GM12878 (cell line): ENCODE measurements at regions not wholly inside any gene's neighbourhood (a gene's known extent, or its start where the extent isn't known, plus 50 kb on each side); places are given as distances from the start of the nearest gene placed in this dataset.

Experiments
- TF ChIP-seq, protein P1 (sequence below): IDR thresholded peaks from 2 replicates; pipeline ENCODE4 v1.6.1; 2012; ENCODE audit warnings: mild to moderate bottlenecking, low read depth, low read length
- TF ChIP-seq, protein P2 (sequence below): fragments of 450-650 bp; formaldehyde crosslinking; IDR thresholded peaks from 2 replicates; pipeline ENCODE4 v1.4.0; 2020; ENCODE audit warnings: mild to moderate bottlenecking, moderate library complexity
- TF ChIP-seq, protein P3 (sequence below): fragments of 450-650 bp; IDR thresholded peaks from 2 replicates; pipeline ENCODE4 v1.6.1; 2017; ENCODE audit warnings: mild to moderate bottlenecking

DNA sequence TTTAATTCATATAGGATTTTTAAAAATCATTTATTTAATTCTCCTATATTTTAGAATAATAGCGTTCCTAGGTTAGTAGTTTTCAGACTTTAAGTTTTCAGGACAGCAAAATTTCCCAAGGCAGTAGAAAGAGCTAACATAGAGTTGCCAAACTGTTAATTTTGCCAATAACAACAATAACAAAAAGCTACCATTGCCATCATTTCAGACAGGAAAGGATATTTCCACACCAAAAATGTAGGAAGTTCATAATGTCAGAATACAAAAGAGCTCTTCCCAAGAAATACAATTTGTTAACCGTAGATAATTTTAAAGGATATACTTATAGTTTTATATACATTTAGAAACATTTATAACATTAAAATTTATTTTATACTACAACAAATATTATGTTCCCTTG, 81.4 kb upstream of the EEA1 start (continued):
- TF ChIP-seq, protein P1, sequence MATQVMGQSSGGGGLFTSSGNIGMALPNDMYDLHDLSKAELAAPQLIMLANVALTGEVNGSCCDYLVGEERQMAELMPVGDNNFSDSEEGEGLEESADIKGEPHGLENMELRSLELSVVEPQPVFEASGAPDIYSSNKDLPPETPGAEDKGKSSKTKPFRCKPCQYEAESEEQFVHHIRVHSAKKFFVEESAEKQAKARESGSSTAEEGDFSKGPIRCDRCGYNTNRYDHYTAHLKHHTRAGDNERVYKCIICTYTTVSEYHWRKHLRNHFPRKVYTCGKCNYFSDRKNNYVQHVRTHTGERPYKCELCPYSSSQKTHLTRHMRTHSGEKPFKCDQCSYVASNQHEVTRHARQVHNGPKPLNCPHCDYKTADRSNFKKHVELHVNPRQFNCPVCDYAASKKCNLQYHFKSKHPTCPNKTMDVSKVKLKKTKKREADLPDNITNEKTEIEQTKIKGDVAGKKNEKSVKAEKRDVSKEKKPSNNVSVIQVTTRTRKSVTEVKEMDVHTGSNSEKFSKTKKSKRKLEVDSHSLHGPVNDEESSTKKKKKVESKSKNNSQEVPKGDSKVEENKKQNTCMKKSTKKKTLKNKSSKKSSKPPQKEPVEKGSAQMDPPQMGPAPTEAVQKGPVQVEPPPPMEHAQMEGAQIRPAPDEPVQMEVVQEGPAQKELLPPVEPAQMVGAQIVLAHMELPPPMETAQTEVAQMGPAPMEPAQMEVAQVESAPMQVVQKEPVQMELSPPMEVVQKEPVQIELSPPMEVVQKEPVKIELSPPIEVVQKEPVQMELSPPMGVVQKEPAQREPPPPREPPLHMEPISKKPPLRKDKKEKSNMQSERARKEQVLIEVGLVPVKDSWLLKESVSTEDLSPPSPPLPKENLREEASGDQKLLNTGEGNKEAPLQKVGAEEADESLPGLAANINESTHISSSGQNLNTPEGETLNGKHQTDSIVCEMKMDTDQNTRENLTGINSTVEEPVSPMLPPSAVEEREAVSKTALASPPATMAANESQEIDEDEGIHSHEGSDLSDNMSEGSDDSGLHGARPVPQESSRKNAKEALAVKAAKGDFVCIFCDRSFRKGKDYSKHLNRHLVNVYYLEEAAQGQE: no peak
- TF ChIP-seq, protein P2, sequence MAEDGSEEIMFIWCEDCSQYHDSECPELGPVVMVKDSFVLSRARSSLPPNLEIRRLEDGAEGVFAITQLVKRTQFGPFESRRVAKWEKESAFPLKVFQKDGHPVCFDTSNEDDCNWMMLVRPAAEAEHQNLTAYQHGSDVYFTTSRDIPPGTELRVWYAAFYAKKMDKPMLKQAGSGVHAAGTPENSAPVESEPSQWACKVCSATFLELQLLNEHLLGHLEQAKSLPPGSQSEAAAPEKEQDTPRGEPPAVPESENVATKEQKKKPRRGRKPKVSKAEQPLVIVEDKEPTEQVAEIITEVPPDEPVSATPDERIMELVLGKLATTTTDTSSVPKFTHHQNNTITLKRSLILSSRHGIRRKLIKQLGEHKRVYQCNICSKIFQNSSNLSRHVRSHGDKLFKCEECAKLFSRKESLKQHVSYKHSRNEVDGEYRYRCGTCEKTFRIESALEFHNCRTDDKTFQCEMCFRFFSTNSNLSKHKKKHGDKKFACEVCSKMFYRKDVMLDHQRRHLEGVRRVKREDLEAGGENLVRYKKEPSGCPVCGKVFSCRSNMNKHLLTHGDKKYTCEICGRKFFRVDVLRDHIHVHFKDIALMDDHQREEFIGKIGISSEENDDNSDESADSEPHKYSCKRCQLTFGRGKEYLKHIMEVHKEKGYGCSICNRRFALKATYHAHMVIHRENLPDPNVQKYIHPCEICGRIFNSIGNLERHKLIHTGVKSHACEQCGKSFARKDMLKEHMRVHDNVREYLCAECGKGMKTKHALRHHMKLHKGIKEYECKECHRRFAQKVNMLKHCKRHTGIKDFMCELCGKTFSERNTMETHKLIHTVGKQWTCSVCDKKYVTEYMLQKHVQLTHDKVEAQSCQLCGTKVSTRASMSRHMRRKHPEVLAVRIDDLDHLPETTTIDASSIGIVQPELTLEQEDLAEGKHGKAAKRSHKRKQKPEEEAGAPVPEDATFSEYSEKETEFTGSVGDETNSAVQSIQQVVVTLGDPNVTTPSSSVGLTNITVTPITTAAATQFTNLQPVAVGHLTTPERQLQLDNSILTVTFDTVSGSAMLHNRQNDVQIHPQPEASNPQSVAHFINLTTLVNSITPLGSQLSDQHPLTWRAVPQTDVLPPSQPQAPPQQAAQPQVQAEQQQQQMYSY (CRISPR knock-in tag): no peak
- TF ChIP-seq, protein P3, sequence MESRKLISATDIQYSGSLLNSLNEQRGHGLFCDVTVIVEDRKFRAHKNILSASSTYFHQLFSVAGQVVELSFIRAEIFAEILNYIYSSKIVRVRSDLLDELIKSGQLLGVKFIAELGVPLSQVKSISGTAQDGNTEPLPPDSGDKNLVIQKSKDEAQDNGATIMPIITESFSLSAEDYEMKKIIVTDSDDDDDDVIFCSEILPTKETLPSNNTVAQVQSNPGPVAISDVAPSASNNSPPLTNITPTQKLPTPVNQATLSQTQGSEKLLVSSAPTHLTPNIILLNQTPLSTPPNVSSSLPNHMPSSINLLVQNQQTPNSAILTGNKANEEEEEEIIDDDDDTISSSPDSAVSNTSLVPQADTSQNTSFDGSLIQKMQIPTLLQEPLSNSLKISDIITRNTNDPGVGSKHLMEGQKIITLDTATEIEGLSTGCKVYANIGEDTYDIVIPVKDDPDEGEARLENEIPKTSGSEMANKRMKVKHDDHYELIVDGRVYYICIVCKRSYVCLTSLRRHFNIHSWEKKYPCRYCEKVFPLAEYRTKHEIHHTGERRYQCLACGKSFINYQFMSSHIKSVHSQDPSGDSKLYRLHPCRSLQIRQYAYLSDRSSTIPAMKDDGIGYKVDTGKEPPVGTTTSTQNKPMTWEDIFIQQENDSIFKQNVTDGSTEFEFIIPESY: no peak
- TF ChIP-seq, all 136 proteins: peak for 0
